Neural progenitor cell (in vitro differentiated cells): ENCODE measurements at regions not wholly inside any gene's neighbourhood (a gene's known extent, or its start where the extent isn't known, plus 50 kb on each side); places are given as distances from the start of the nearest gene placed in this dataset.

ENCODE experiments used
- CTCF ChIP-seq: fragments of 200-600 bp; sonication (generic); IDR thresholded peaks from 2 replicates; pipeline ENCODE4 v1.5.1; 2017; ENCODE audit warnings: antibody characterized with exemption, mild to moderate bottlenecking
- EZH2phosphoT487 ChIP-seq: fragments of 200-600 bp; sonication (generic); IDR thresholded peaks from 2 replicates; pipeline ENCODE4 v1.6.1; 2017; ENCODE audit warnings: antibody characterized with exemption

- TF ChIP-seq CTCF (no peak), EZH2phosphoT487 (no peak)
Measured at GRCh38 chr13:21884299-21884909, 213.5 kb downstream of the FGF9 start.
